H1 (cell line): ENCODE measurements at regions not wholly inside any gene's neighbourhood (a gene's known extent, or its start where the extent isn't known, plus 50 kb on each side); places are given as distances from the start of the nearest gene placed in this dataset.

Experiments
- CTCF ChIA-PET: fragments of 300-600 bp; sonication (Branson Sonifier 250); formaldehyde crosslinking; loops from one replicate; lab custom pipeline; 2021; ENCODE audit not compliant: partially characterized antibody; lab: Charles Lee
- POLR2A ChIA-PET: fragments of 300-600 bp; sonication (Branson Sonifier 250); formaldehyde crosslinking; loops from one replicate; lab custom pipeline; 2021; ENCODE audit warnings: inconsistent platforms; ENCODE audit not compliant: partially characterized antibody; lab: Charles Lee
- DNase-seq, 2 experiments: peaks; one replicate each; pipeline versions ENCODE4 v3.0.0 to v3.0.0-alpha.2; 2010 to 2022; ENCODE audit warnings: low spot score in 2 of 2, low read depth in 1 of 2, mixed read lengths in 1 of 2
- FAIRE-seq: peaks from 2 replicates; lab custom pipeline; 2011; peaks lifted over from hg19 to GRCh38; lab: Jason Lieb, UNC
- H2AFZ ChIP-seq: 2 replicates; pipeline ENCODE4 v1.8.1; 2012; ENCODE audit warnings: low read length, inconsistent platforms
- H2AK5ac ChIP-seq: 2 replicates; pipeline ENCODE4 v1.6.1; 2013; ENCODE audit warnings: low read depth, low read length
- H2BK120ac ChIP-seq: replicated peaks from 2 replicates; pipeline ENCODE3; 2013; ENCODE audit warnings: low read depth, low read length, inconsistent platforms
- H2BK12ac ChIP-seq: 2 replicates; pipeline ENCODE4 v1.6.1; 2013; ENCODE audit warnings: low read depth, low read length
- H2BK15ac ChIP-seq: 2 replicates; pipeline ENCODE4 v1.6.1; 2013; ENCODE audit warnings: low read length
- H2BK20ac ChIP-seq: 2 replicates; pipeline ENCODE4 v1.6.1; 2013; ENCODE audit warnings: low read length
- H2BK5ac ChIP-seq: 2 replicates; pipeline ENCODE4 v1.6.1; 2013; ENCODE audit warnings: low read depth, low read length
- H3K14ac ChIP-seq: 2 replicates; pipeline ENCODE4 v1.6.1; 2013; ENCODE audit warnings: inconsistent platforms; ENCODE audit not compliant: insufficient read length
- H3K18ac ChIP-seq: 2 replicates; pipeline ENCODE4 v1.6.1; 2013; ENCODE audit warnings: low read length; ENCODE audit errors: extremely low read depth
- H3K23ac ChIP-seq: 2 replicates; pipeline ENCODE4 v1.6.1; 2013; ENCODE audit warnings: inconsistent platforms; ENCODE audit not compliant: insufficient read length
- H3K23me2 ChIP-seq: 2 replicates; pipeline ENCODE4 v1.6.1; 2013; ENCODE audit warnings: low read depth, low read length
- H3K27ac ChIP-seq: 2 replicates; pipeline ENCODE4 v1.6.1; 2011; ENCODE audit warnings: low read depth, low read length, inconsistent platforms
- H3K27me3 ChIP-seq, 4 experiments: replicated peaks in 1 of 4; 1 replicate in 1 of 4; 2 replicates in 3 of 4; pipeline versions ENCODE4 v1.6.1 to v1.8.1; 2011 to 2013; ENCODE audit warnings: low read length in 3 of 4, mild to moderate bottlenecking in 3 of 4, inconsistent platforms in 2 of 4, mixed read lengths in 2 of 4, moderate library complexity in 1 of 4; ENCODE audit not compliant: control insufficient read depth in 3 of 4, insufficient read depth in 3 of 4; ENCODE audit errors: extremely low read depth in 1 of 4
- H3K36me3 ChIP-seq, 4 experiments: 2 replicates each; pipeline versions ENCODE4 v1.6.1 to v1.8.1; 2011 to 2013; ENCODE audit warnings: mild to moderate bottlenecking in 4 of 4, low read length in 3 of 4, moderate library complexity in 2 of 4, control low read depth in 1 of 4, inconsistent platforms in 1 of 4; ENCODE audit not compliant: insufficient read depth in 4 of 4, control insufficient read depth in 2 of 4
- H3K4ac ChIP-seq: replicated peaks from 2 replicates; pipeline ENCODE3; 2013; ENCODE audit warnings: low read length, low read depth, mixed read lengths, inconsistent platforms; ENCODE audit not compliant: insufficient read length
- H3K4me1 ChIP-seq, 4 experiments: replicated peaks in 1 of 4; 1 replicate in 1 of 4; 2 replicates in 3 of 4; pipeline versions ENCODE4 v1.6.1 to v1.8.1; 2011 to 2013; ENCODE audit warnings: low read length in 3 of 4, inconsistent platforms in 2 of 4, mixed read lengths in 1 of 4; ENCODE audit not compliant: insufficient read depth in 4 of 4, control insufficient read depth in 3 of 4
- H3K4me2 ChIP-seq, 2 experiments: 2 replicates each; pipeline versions ENCODE4 v1.6.1 to v1.8.1; 2011 to 2013; ENCODE audit warnings: low read depth in 2 of 2, low read length in 2 of 2, control low read depth in 1 of 2, inconsistent platforms in 1 of 2, mild to moderate bottlenecking in 1 of 2; ENCODE audit not compliant: insufficient read depth in 1 of 2
- H3K4me3 ChIP-seq, 4 experiments: fragments of 200-600, 300-600 bp in 1 of 4; sonication (generic), shearing (Covaris generic), sonication (Bioruptor Twin) in 1 of 4; 2 replicates each; pipeline versions ENCODE4 v1.5.1 to v1.8.1; 2011 to 2016; ENCODE audit warnings: low read length in 4 of 4, low read depth in 3 of 4, control low read depth in 2 of 4, inconsistent platforms in 2 of 4, mild to moderate bottlenecking in 2 of 4, mixed read lengths in 1 of 4, moderate library complexity in 1 of 4; ENCODE audit not compliant: insufficient read depth in 2 of 4; ENCODE audit errors: extremely low read depth in 1 of 4
- H3K56ac ChIP-seq: replicated peaks from 2 replicates; pipeline ENCODE3; 2013; ENCODE audit warnings: low read depth, mild to moderate bottlenecking, mixed read lengths, low read length, inconsistent platforms; ENCODE audit not compliant: insufficient read length
- H3K79me1 ChIP-seq: 2 replicates; pipeline ENCODE4 v1.6.1; 2013; ENCODE audit warnings: low read depth, low read length, control low read depth
- H3K79me2 ChIP-seq, 2 experiments: 2 replicates each; pipeline versions ENCODE4 v1.6.1 to v1.8.1; 2012 to 2013; ENCODE audit warnings: low read length in 2 of 2, mild to moderate bottlenecking in 2 of 2, inconsistent platforms in 1 of 2; ENCODE audit not compliant: insufficient read depth in 2 of 2, control insufficient read depth in 1 of 2
- H3K9ac ChIP-seq, 4 experiments: replicated peaks in 1 of 4; 1 replicate in 1 of 4; 2 replicates in 3 of 4; pipeline versions ENCODE4 v1.6.1 to v1.8.1; 2011 to 2013; ENCODE audit warnings: low read depth in 3 of 4, low read length in 3 of 4, control low read depth in 2 of 4, mild to moderate bottlenecking in 2 of 4, moderate library complexity in 2 of 4, inconsistent platforms in 1 of 4; ENCODE audit errors: extremely low read depth in 1 of 4
- H3K9me3 ChIP-seq, 2 experiments: 2 replicates each; pipeline versions ENCODE4 v1.6.1 to v1.8.1; 2012 to 2013; ENCODE audit warnings: mild to moderate bottlenecking in 2 of 2, moderate library complexity in 2 of 2, control low read depth in 1 of 2, inconsistent platforms in 1 of 2, low read depth in 1 of 2, low read length in 1 of 2, mixed read lengths in 1 of 2; ENCODE audit not compliant: insufficient read depth in 2 of 2
- H4K20me1 ChIP-seq, 2 experiments: replicated peaks in 1 of 2; 2 replicates each; pipeline versions ENCODE3 to v1.8.1; 2011 to 2013; ENCODE audit warnings: inconsistent platforms in 2 of 2, low read length in 2 of 2, mild to moderate bottlenecking in 1 of 2; ENCODE audit not compliant: insufficient read depth in 2 of 2, control insufficient read depth in 1 of 2
- H4K5ac ChIP-seq: 2 replicates; pipeline ENCODE4 v1.6.1; 2013; ENCODE audit warnings: low read length, low read depth, mixed read lengths, inconsistent platforms; ENCODE audit not compliant: insufficient read length
- H4K8ac ChIP-seq: 2 replicates; pipeline ENCODE4 v1.8.0; 2013; ENCODE audit warnings: mild to moderate bottlenecking, moderate library complexity, low read length, inconsistent platforms; ENCODE audit not compliant: insufficient read depth; ENCODE audit errors: extremely low read depth
- H4K91ac ChIP-seq: replicated peaks from 2 replicates; pipeline ENCODE3; 2013; ENCODE audit warnings: low read length, mixed read lengths, inconsistent platforms; ENCODE audit not compliant: insufficient read length
- ASH2L ChIP-seq: fragments of 200-600, 300-600 bp; sonication (generic); IDR thresholded peaks from one replicate; pipeline ENCODE4 v1.7.1; 2017; ENCODE audit warnings: low read length
- BRCA1 ChIP-seq: IDR thresholded peaks from 2 replicates; pipeline ENCODE4 v1.6.1; 2012; ENCODE audit warnings: low read depth, low read length, improper control_type of control experiment
- EGR1 ChIP-seq: IDR thresholded peaks from 2 replicates; pipeline ENCODE4 v1.6.1; 2011; ENCODE audit warnings: low read depth, low read length, borderline replicate concordance
- EP300 ChIP-seq, 2 experiments: IDR thresholded peaks; 1 replicate in 1 of 2; 2 replicates in 1 of 2; pipeline ENCODE4 v1.6.1; 2011 to 2012; ENCODE audit warnings: low read depth in 2 of 2, low read length in 2 of 2, mild to moderate bottlenecking in 2 of 2, borderline replicate concordance in 1 of 2, inconsistent platforms in 1 of 2, moderate library complexity in 1 of 2
- EZH2 ChIP-seq: fragments of 200-600 bp; sonication (generic); IDR thresholded peaks from 2 replicates; pipeline ENCODE4 v1.7.1; 2012; ENCODE audit warnings: low read depth, mild to moderate bottlenecking, moderate library complexity, low read length, inconsistent platforms; ENCODE audit not compliant: severe bottlenecking
- MAFK ChIP-seq: IDR thresholded peaks from 2 replicates; pipeline ENCODE4 v1.6.1; 2012; ENCODE audit warnings: low read depth, mild to moderate bottlenecking, improper control_type of control experiment, low read length
- NRF1 ChIP-seq: IDR thresholded peaks from 2 replicates; pipeline ENCODE4 v1.6.1; 2011; ENCODE audit warnings: mild to moderate bottlenecking, low read depth, low read length, improper control_type of control experiment
- SP2 ChIP-seq: IDR thresholded peaks from 2 replicates; pipeline ENCODE4 v1.6.1; 2012; ENCODE audit warnings: mild to moderate bottlenecking, low read length, inconsistent platforms
- SRF ChIP-seq: IDR thresholded peaks from 2 replicates; pipeline ENCODE4 v1.6.1; 2011; ENCODE audit warnings: mild to moderate bottlenecking, low read depth, low read length, moderate library complexity
- TEAD4 ChIP-seq: IDR thresholded peaks from 2 replicates; pipeline ENCODE4 v1.6.1; 2012; ENCODE audit warnings: low read depth, low read length, inconsistent platforms, mixed read lengths
- USF2 ChIP-seq: IDR thresholded peaks from 2 replicates; pipeline ENCODE4 v1.6.1; 2011; ENCODE audit warnings: low read length, improper control_type of control experiment
- WGBS, 2 experiments: shearing (Covaris generic) in 1 of 2; methylation state at CpG; one replicate each; pipeline versions ENCODE4 v1.1.6 to v1.1.7; 2013 to 2015; ENCODE audit warnings: low lambda C conversion rate in 2 of 2, mixed read lengths in 2 of 2, inconsistent platforms in 1 of 2, low coverage in 1 of 2, missing lambda C conversion rate in 1 of 2; ENCODE audit not compliant: insufficient replicate concordance in 2 of 2, insufficient coverage in 1 of 2, insufficient read length in 1 of 2; ENCODE audit errors: extremely low coverage in 1 of 2, missing lambda C conversion rate in 1 of 2; 5-methylcytosine and 5-hydroxymethylcytosine counted together
- TF ChIP-seq, protein P1 (sequence below): IDR thresholded peaks from 2 replicates; pipeline ENCODE4 v1.6.1; 2012; ENCODE audit warnings: inconsistent platforms

DNA sequence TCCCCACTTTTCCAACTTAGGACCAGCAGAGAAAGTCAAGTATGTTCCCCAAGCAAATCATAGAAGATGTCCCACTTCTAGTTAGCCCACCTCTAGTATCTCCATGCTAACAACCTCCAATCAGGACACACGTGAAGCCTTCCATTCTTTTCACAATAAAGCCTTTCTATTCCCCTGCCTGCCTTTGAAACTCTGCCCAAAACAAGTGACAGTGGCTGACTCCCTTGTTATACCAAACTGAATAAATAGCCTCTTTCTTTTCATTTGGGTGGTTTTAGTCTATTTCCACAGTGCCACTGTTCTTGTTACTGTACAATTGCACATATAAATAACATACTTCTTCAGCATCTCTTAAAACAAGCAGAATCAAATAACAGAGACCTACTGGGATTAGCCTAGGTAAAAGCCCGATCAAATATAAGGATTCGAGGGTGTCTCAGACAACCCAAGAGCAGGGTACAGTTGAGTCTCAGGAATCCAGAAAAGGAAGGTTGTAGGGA lies 118.0 kb upstream of the NPHP3 start:
- H3K4me1 ChIP-seq = peaks cover 0 to 14% (median 4%) of the 10 kb centered on the region in 4 experiments; a peak in 4 of 7 replicates
- no peak overlapping the region for H4K5ac ChIP-seq
- no peak for DNase-seq
- H4K91ac ChIP-seq = no peak overlapping the region
- H3K56ac ChIP-seq = no peak overlapping the region
- no peak overlapping the region for H3K27ac ChIP-seq
- H2BK15ac ChIP-seq = no peak overlapping the region
- H3K27me3 ChIP-seq = no peaks in the 10 kb centered on the region
- H3K18ac ChIP-seq = no peak overlapping the region
- H2BK12ac ChIP-seq = no peak overlapping the region
- no peak overlapping the region for H3K4me2 ChIP-seq
- ChIA-PET CTCF (no interaction called here), POLR2A (no interaction called here)
- no peak overlapping the region for H2BK20ac ChIP-seq
- no peak overlapping the region for H3K4me3 ChIP-seq
- no peak overlapping the region for H3K14ac ChIP-seq
- H2BK5ac ChIP-seq = no peak overlapping the region
- no peak for FAIRE-seq
- no peak overlapping the region for H3K4ac ChIP-seq
- no peaks in the 10 kb centered on the region for H3K79me2 ChIP-seq
- H2AFZ ChIP-seq = no peak overlapping the region
- H4K20me1 ChIP-seq = no peaks in the 10 kb centered on the region
- H2AK5ac ChIP-seq = no peak overlapping the region
- no peaks in the 10 kb centered on the region for H3K9me3 ChIP-seq
- H3K79me1 ChIP-seq = no peaks in the 10 kb centered on the region
- H3K23ac ChIP-seq = no peak overlapping the region
- H4K8ac ChIP-seq = no peak overlapping the region
- no peaks in the 10 kb centered on the region for H3K23me2 ChIP-seq
- H3K36me3 ChIP-seq = no peaks in the 10 kb centered on the region
- no peak overlapping the region for H3K9ac ChIP-seq
- H2BK120ac ChIP-seq = no peak overlapping the region
- WGBS, 2 experiments = 93% methylated on average over 3 of the region's 3 CpGs; no CpG with 5 or more reads in 1 of the 2 experiments
- TF ChIP-seq, protein P1, sequence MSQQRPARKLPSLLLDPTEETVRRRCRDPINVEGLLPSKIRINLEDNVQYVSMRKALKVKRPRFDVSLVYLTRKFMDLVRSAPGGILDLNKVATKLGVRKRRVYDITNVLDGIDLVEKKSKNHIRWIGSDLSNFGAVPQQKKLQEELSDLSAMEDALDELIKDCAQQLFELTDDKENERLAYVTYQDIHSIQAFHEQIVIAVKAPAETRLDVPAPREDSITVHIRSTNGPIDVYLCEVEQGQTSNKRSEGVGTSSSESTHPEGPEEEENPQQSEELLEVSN = no peak
- no peak for TF ChIP-seq SRF
- TF ChIP-seq SP2 = no peak
- TF ChIP-seq EP300 (IDR thresholded peaks at IDR 0.05; ENCODE audit: borderline replicate concordance in 1 of 2, low read depth in 2 of 2, low read length in 2 of 2) = no peak
- no peak for TF ChIP-seq MAFK
- no peak for TF ChIP-seq EZH2
- TF ChIP-seq EGR1 = no peak
- no peak for TF ChIP-seq BRCA1
- no peak for TF ChIP-seq NRF1
- TF ChIP-seq ASH2L = no peak
- TF ChIP-seq TEAD4 = no peak
- no peak for TF ChIP-seq USF2
